Neural cell (in vitro differentiated cells): ENCODE measurements at regions not wholly inside any gene's neighbourhood (a gene's known extent, or its start where the extent isn't known, plus 50 kb on each side); places are given as distances from the start of the nearest gene placed in this dataset.
"Not testable (repeated sequence)": the region's sequence is repeated elsewhere in the genome, so short reads cannot be mapped to it uniquely, and the experiment has no call there.

Source experiments
- H2AFZ ChIP-seq: fragments of 200-600, 300-800 bp; sonication (generic), shearing (Covaris generic); 2 replicates; pipeline ENCODE4 v1.6.0; 2014; ENCODE audit warnings: low read depth, mild to moderate bottlenecking, antibody characterized with exemption, low read length, moderate library complexity
- H3F3A ChIP-seq: fragments of 200-600 bp; shearing (Covaris generic); 2 replicates; pipeline ENCODE4 v1.6.1; 2016; ENCODE audit warnings: mild to moderate bottlenecking, moderate library complexity, mixed read lengths, antibody characterized with exemption, low read length; ENCODE audit not compliant: insufficient read depth, poor library complexity, severe bottlenecking
- H3K27ac ChIP-seq: fragments of 200-600, 300-800 bp; sonication (generic), shearing (Covaris generic); 2 replicates; pipeline ENCODE4 v1.5.1; 2014; ENCODE audit warnings: mild to moderate bottlenecking, low read length, moderate library complexity
- H3K27me3 ChIP-seq: fragments of 300-800, 200-600 bp; sonication (generic), shearing (Covaris generic); 2 replicates; pipeline ENCODE4 v1.6.0; 2014; ENCODE audit warnings: mild to moderate bottlenecking, low read depth, low read length, moderate library complexity; ENCODE audit not compliant: insufficient read depth
- H3K36me3 ChIP-seq: fragments of 300-800, 200-600 bp; sonication (generic), shearing (Covaris generic); 2 replicates; pipeline ENCODE4 v1.5.1; 2014; ENCODE audit warnings: mild to moderate bottlenecking, antibody characterized with exemption, low read length, moderate library complexity; ENCODE audit not compliant: insufficient read depth
- H3K4me2 ChIP-seq: fragments of 300-800, 200-600 bp; sonication (generic), shearing (Covaris generic); 2 replicates; pipeline ENCODE4 v1.6.0; 2014; ENCODE audit warnings: mild to moderate bottlenecking, low read length
- H3K4me3 ChIP-seq: fragments of 300-800, 200-600 bp; sonication (generic), shearing (Covaris generic); 2 replicates; pipeline ENCODE4 v1.5.1; 2014; ENCODE audit warnings: mild to moderate bottlenecking, low read length, moderate library complexity
- H3K79me2 ChIP-seq: fragments of 200-600 bp; shearing (Covaris generic); replicated peaks from 2 replicates; pipeline ENCODE4 v1.6.0; 2014; ENCODE audit warnings: mild to moderate bottlenecking, low read length, moderate library complexity; ENCODE audit not compliant: insufficient read depth
- H3K9ac ChIP-seq: fragments of 300-800, 200-600 bp; sonication (generic), shearing (Covaris generic); 2 replicates; pipeline ENCODE4 v1.6.1; 2016; ENCODE audit warnings: mild to moderate bottlenecking, low read length, mixed read lengths
- H3K9me2 ChIP-seq: fragments of 200-600 bp; shearing (Covaris generic); 2 replicates; pipeline ENCODE4 v1.6.1; 2016; ENCODE audit warnings: mild to moderate bottlenecking, low read length, mixed read lengths; ENCODE audit not compliant: insufficient read depth
- H3K9me3 ChIP-seq: fragments of 200-600, 300-800 bp; sonication (generic), shearing (Covaris generic); 2 replicates; pipeline ENCODE4 v1.6.1; 2016; ENCODE audit warnings: mild to moderate bottlenecking, mixed run types, low read length, moderate library complexity, mixed read lengths
- H4K20me1 ChIP-seq: fragments of 200-600 bp; shearing (Covaris generic); 2 replicates; pipeline ENCODE4 v1.6.1; 2016; ENCODE audit warnings: mild to moderate bottlenecking, mixed run types; ENCODE audit not compliant: insufficient read depth
- EP300 ChIP-seq: fragments of 450-650 bp; conservative IDR thresholded peaks from 2 replicates; pipeline ENCODE4 v1.6.1; 2014; ENCODE audit warnings: antibody characterized with exemption, mild to moderate bottlenecking, moderate library complexity; ENCODE audit not compliant: poor library complexity, severe bottlenecking
- EZH2 ChIP-seq: fragments of 200-600, 300-800 bp; shearing (Covaris generic), sonication (generic); IDR thresholded peaks from 2 replicates; pipeline ENCODE4 v1.6.1; 2014; ENCODE audit warnings: antibody characterized with exemption, low read length, borderline replicate concordance, mild to moderate bottlenecking; ENCODE audit not compliant: insufficient read depth, poor library complexity, severe bottlenecking
- MXI1 ChIP-seq: fragments of 450-650 bp; conservative IDR thresholded peaks from 2 replicates; pipeline ENCODE4 v1.6.1; 2014; ENCODE audit warnings: antibody characterized with exemption, mild to moderate bottlenecking; ENCODE audit not compliant: poor library complexity, severe bottlenecking
- POLR2AphosphoS5 ChIP-seq: IDR thresholded peaks from 2 replicates; pipeline ENCODE4 v1.6.1; 2012
- RAD21 ChIP-seq: fragments of 450-650 bp; conservative IDR thresholded peaks from 2 replicates; pipeline ENCODE4 v1.6.1; 2014; ENCODE audit warnings: antibody characterized with exemption, mild to moderate bottlenecking, moderate library complexity
- SMC3 ChIP-seq: fragments of 450-650 bp; conservative IDR thresholded peaks from 2 replicates; pipeline ENCODE4 v1.6.1; 2014; ENCODE audit warnings: antibody characterized with exemption, mild to moderate bottlenecking, moderate library complexity; ENCODE audit not compliant: poor library complexity
- TAF1 ChIP-seq: IDR thresholded peaks from 2 replicates; pipeline ENCODE4 v1.6.1; 2012; ENCODE audit warnings: low read depth
- TF ChIP-seq, protein P1 (sequence below): fragments of 450-650 bp; IDR thresholded peaks from 2 replicates; pipeline ENCODE4 v1.5.1; 2014; ENCODE audit warnings: antibody characterized with exemption, mild to moderate bottlenecking, moderate library complexity; ENCODE audit not compliant: poor library complexity, severe bottlenecking
- TF ChIP-seq, protein P2 (sequence below): IDR thresholded peaks from 2 replicates; pipeline ENCODE4 v1.6.1; 2012; ENCODE audit warnings: borderline replicate concordance

DNA sequence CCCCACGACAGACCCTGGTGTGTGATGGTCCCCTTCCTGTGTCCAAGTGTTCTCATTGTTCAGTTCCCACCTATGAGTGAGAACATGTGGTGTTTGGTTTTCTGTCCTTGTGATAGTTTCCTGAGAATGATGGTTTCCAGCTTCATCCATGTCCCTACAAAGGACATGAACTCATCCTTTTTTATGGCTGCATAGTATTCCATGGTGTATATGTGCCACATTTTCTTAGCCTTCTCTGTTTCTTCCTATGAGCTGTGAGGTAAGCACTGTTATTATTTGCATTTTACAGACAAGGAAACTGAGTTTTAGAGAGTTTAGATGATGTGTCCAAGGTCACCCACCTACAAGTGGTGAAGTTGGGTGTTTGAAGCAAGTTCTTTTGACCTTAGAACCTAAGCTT is 51.1 kb upstream of the BNC1 start:
- not testable (repeated sequence) for H3K9me3 ChIP-seq, H3K27ac ChIP-seq, H3F3A ChIP-seq, H3K79me2 ChIP-seq, H3K27me3 ChIP-seq, H3K9me2 ChIP-seq, H3K4me3 ChIP-seq, H3K4me2 ChIP-seq, H4K20me1 ChIP-seq, H3K36me3 ChIP-seq, H2AFZ ChIP-seq, H3K9ac ChIP-seq

DNA sequence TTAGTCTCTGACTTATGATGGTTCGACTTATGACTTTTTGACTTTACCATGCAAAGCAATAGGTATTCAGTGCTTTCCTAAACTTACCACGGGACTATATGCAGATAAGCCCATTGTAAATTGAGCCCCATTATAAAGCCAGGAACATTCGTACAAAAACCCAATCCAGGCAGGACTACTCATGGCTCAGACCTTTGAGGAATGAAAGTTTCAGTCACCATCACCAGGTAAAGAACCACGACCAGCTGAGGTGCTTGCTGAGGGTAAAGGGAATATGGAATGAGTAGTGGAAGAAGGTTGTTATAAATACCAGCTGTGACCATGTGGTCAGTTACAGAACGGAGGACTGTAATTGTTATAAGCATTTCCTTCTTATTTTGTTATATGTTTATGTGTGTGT is 54.9 kb upstream of the BNC1 start:
- H3F3A ChIP-seq, result no peaks in the 10 kb centered on the region
- H3K4me2 ChIP-seq, result no peak overlapping the region
- TF ChIP-seq POLR2AphosphoS5 (no peak), MXI1 (no peak), TAF1 (no peak), EZH2 (no peak), EP300 (no peak), RAD21 (no peak)
- TF ChIP-seq, protein P1, sequence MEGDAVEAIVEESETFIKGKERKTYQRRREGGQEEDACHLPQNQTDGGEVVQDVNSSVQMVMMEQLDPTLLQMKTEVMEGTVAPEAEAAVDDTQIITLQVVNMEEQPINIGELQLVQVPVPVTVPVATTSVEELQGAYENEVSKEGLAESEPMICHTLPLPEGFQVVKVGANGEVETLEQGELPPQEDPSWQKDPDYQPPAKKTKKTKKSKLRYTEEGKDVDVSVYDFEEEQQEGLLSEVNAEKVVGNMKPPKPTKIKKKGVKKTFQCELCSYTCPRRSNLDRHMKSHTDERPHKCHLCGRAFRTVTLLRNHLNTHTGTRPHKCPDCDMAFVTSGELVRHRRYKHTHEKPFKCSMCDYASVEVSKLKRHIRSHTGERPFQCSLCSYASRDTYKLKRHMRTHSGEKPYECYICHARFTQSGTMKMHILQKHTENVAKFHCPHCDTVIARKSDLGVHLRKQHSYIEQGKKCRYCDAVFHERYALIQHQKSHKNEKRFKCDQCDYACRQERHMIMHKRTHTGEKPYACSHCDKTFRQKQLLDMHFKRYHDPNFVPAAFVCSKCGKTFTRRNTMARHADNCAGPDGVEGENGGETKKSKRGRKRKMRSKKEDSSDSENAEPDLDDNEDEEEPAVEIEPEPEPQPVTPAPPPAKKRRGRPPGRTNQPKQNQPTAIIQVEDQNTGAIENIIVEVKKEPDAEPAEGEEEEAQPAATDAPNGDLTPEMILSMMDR, result no peak
- H3K27ac ChIP-seq, result no peak overlapping the region
- no peaks in the 10 kb centered on the region for H4K20me1 ChIP-seq
- no peaks in the 10 kb centered on the region for H3K27me3 ChIP-seq
- no peaks in the 10 kb centered on the region for H3K36me3 ChIP-seq
- no peak overlapping the region for H2AFZ ChIP-seq
- H3K9me3 ChIP-seq, result no peaks in the 10 kb centered on the region
- no peaks in the 10 kb centered on the region for H3K79me2 ChIP-seq
- no peak overlapping the region for H3K9ac ChIP-seq
- no peaks in the 10 kb centered on the region for H3K9me2 ChIP-seq
- no peak overlapping the region for H3K4me3 ChIP-seq

GRCh38 chr15:83340087-83340486 is 55.6 kb upstream of the BNC1 start:
- H3K27ac ChIP-seq, result no peak overlapping the region
- TF ChIP-seq EP300, result no peak
- TF ChIP-seq MXI1, result no peak
- TF ChIP-seq SMC3, result no peak
- TF ChIP-seq POLR2AphosphoS5, result no peak
- TF ChIP-seq RAD21, result no peak
- TF ChIP-seq EZH2, result no peak
- no peak for TF ChIP-seq TAF1
- TF ChIP-seq, protein P2, sequence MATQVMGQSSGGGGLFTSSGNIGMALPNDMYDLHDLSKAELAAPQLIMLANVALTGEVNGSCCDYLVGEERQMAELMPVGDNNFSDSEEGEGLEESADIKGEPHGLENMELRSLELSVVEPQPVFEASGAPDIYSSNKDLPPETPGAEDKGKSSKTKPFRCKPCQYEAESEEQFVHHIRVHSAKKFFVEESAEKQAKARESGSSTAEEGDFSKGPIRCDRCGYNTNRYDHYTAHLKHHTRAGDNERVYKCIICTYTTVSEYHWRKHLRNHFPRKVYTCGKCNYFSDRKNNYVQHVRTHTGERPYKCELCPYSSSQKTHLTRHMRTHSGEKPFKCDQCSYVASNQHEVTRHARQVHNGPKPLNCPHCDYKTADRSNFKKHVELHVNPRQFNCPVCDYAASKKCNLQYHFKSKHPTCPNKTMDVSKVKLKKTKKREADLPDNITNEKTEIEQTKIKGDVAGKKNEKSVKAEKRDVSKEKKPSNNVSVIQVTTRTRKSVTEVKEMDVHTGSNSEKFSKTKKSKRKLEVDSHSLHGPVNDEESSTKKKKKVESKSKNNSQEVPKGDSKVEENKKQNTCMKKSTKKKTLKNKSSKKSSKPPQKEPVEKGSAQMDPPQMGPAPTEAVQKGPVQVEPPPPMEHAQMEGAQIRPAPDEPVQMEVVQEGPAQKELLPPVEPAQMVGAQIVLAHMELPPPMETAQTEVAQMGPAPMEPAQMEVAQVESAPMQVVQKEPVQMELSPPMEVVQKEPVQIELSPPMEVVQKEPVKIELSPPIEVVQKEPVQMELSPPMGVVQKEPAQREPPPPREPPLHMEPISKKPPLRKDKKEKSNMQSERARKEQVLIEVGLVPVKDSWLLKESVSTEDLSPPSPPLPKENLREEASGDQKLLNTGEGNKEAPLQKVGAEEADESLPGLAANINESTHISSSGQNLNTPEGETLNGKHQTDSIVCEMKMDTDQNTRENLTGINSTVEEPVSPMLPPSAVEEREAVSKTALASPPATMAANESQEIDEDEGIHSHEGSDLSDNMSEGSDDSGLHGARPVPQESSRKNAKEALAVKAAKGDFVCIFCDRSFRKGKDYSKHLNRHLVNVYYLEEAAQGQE, result no peak
- TF ChIP-seq, protein P1, result no peak
- H3K79me2 ChIP-seq, result no peaks in the 10 kb centered on the region

More at GRCh38 chr15:83340087-83340486, 55.6 kb upstream of the BNC1 start:
- Histone ChIP-seq H3K4me3 (no peak overlapping the region), H3K9ac (no peak overlapping the region), H3F3A (no peaks in the 10 kb centered on the region), H3K27me3 (no peaks in the 10 kb centered on the region), H3K4me2 (no peak overlapping the region), H3K9me3 (no peaks in the 10 kb centered on the region), H3K9me2 (no peaks in the 10 kb centered on the region), H2AFZ (no peak overlapping the region), H4K20me1 (no peaks in the 10 kb centered on the region), H3K36me3 (no peaks in the 10 kb centered on the region)
